ENCODE measurements at regions not wholly inside any gene's neighbourhood (a gene's known extent, or its start where the extent isn't known, plus 50 kb on each side); places are given as distances from the start of the nearest gene placed in this dataset.
"Not testable (repeated sequence)": the region's sequence is repeated elsewhere in the genome, so short reads cannot be mapped to it uniquely, and the experiment has no call there.

GRCh38 chr7:106560482-106560881 is 100.5 kb downstream of the CCDC71L start:
- ChIA-PET POLR2A (no interaction called here), CTCF (no interaction called here)
- TF ChIP-seq CTCF (IDR thresholded peaks at IDR 0.05; ENCODE audit: control extremely low read depth, extremely low read depth, low read depth, missing control alignments) = no peak
- DNase-seq (ENCODE audit: extremely low spot score) = no peak

- POLR2A ChIA-PET; DNase-seq (ENCODE audit: extremely low spot score): not testable (repeated sequence)
- CTCF ChIA-PET = interaction anchor here (0.8 to 1.8 kb wide), 2 partner anchors 10 to 15 kb away, joined by 3 to 4 read pairs; no protein-coding TSS in a partner anchor
These were observed 104.7 kb downstream of the CCDC71L start for GRCh38 chr7:106556244-106556643.

- DNase-seq (ENCODE audit: extremely low spot score); POLR2A ChIA-PET: not testable (repeated sequence)
- CTCF ChIA-PET = interaction anchor here (1.7 kb wide), 1 partner anchor 378 kb away, joined by 3 read pairs; no protein-coding TSS in a partner anchor
These were observed 106.3 kb downstream of the CCDC71L start for GRCh38 chr7:106554623-106555022.

- POLR2A ChIA-PET = no interaction called here
- TF ChIP-seq CTCF (IDR thresholded peaks at IDR 0.05; ENCODE audit: control extremely low read depth, extremely low read depth, low read depth, missing control alignments) = no peak
- CTCF ChIA-PET = interaction anchor here (0.8 to 3.3 kb wide), 3 partner anchors 11 to 377 kb away, joined by 3 to 24 read pairs (median 3); no protein-coding TSS in a partner anchor
- no peak for DNase-seq (ENCODE audit: extremely low spot score)
These were observed 107.5 kb downstream of the CCDC71L start for GRCh38 chr7:106553446-106553836.

GRCh38 chr7:106552645-106553445 is 108.1 kb downstream of the CCDC71L start:
- POLR2A ChIA-PET = no interaction called here
- TF ChIP-seq CTCF (IDR thresholded peaks at IDR 0.05; ENCODE audit: control extremely low read depth, extremely low read depth, low read depth, missing control alignments) = no peak
- CTCF ChIA-PET = interaction anchor here (0.8 to 3.3 kb wide), 4 partner anchors 10 to 377 kb away, joined by 3 to 24 read pairs (median 8); no protein-coding TSS in a partner anchor
- peak; percentile 75 for DNase-seq (ENCODE audit: extremely low spot score)

GRCh38 chr7:106551936-106552335 is 109.0 kb downstream of the CCDC71L start:
- TF ChIP-seq CTCF (IDR thresholded peaks at IDR 0.05; ENCODE audit: control extremely low read depth, extremely low read depth, low read depth, missing control alignments) = no peak
- ChIA-PET POLR2A (no interaction called here), CTCF (interaction anchor here (0.9 to 3.3 kb wide), 5 partner anchors 9 to 375 kb away, joined by 3 to 24 read pairs (median 5); no protein-coding TSS in a partner anchor)
- DNase-seq (ENCODE audit: extremely low spot score) = no peak

GRCh38 chr7:106548491-106548890 is 112.5 kb downstream of the CCDC71L start:
- no peak for DNase-seq (ENCODE audit: extremely low spot score)
- CTCF ChIA-PET = interaction anchor here (1.1 to 2.3 kb wide), 3 partner anchors 10 to 231 kb away, joined by 3 to 8 read pairs (median 4); no protein-coding TSS in a partner anchor
- TF ChIP-seq CTCF (IDR thresholded peaks at IDR 0.05; ENCODE audit: control extremely low read depth, extremely low read depth, low read depth, missing control alignments) = no peak
- POLR2A ChIA-PET = no interaction called here
